ENCODE measurements at regions not wholly inside any gene's neighbourhood (a gene's known extent, or its start where the extent isn't known, plus 50 kb on each side); places are given as distances from the start of the nearest gene placed in this dataset.
"Not testable (repeated sequence)": the region's sequence is repeated elsewhere in the genome, so short reads cannot be mapped to it uniquely, and the experiment has no call there.

DNA sequence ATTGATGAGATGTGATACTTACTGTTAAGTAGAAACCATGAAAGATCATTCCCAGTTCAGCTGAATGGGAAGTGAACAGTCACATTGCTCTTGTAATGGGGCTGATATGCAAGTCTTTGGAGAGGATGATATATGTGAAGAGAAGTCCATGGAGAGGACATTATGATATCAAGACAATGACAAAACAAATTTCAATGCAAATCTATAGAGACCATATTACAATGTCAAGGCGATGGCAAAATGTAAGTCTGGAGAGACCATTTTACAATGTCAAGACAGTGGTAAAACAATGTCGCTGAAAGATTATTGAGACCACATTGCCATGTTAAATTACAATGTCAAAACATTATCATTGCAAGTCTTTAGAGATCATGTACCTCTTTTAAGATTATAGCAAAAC lies 277.1 kb upstream of the MEIS2 start:
- peaks cover 0 to 2% of the 10 kb centered on the region in 2 donors for H3K9me3 ChIP-seq (ENCODE audit: control insufficient read depth in 2 of 2, low read length in 2 of 2)
- H3K4me1 ChIP-seq (ENCODE audit: control insufficient read depth in 2 of 2, insufficient read depth in 2 of 2, low read length in 2 of 2): no peaks in the 10 kb centered on the region
- no peak overlapping the region for H3K9ac ChIP-seq (ENCODE audit: low read depth in 1 of 2, low read length in 2 of 2)

DNA sequence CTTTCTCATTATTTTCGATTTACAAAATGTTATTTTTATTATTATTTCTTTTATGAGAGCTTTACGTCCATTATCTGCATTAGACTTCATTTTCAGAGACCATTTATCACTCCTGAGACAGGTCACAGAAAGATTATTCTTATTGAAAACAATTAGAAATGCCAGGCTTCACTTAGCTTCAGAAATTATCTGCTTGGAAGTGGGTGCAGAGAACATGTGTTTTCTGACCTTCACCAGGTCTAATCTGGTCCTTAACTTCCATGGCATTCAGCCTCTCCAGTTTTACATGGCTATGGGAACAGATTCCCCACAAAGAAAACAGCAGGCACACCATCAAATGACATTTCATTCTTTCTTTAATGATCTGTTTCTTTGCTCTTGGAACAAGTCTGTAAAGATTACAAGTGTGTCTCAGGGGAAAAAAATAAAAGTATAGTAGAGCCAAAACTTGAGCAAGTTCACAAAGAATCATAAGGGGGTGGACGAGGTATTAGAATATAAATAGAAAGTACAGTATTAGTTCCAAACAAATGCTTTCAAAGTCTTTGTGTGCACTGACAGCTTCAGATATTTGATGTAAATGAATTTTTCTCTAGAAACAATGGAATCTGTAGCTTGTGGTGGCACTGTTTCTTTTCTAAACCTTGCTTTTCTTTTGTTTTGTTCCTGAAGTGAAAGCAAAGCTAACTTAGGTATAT lies 294.2 kb upstream of the MEIS2 start:
- peaks cover 0 to 2% of the 10 kb centered on the region in 2 donors for H3K9me3 ChIP-seq (ENCODE audit: control insufficient read depth in 2 of 2, low read length in 2 of 2)
- no peaks in the 10 kb centered on the region for H3K36me3 ChIP-seq (ENCODE audit: control insufficient read depth in 2 of 2, insufficient read depth in 2 of 2, low read length in 2 of 2)
- no peaks in the 10 kb centered on the region for H3K4me1 ChIP-seq (ENCODE audit: control insufficient read depth in 2 of 2, insufficient read depth in 2 of 2, low read length in 2 of 2)
- H3K9ac ChIP-seq (ENCODE audit: low read depth in 1 of 2, low read length in 2 of 2): no peak overlapping the region
- no peak overlapping the region for H3K4me3 ChIP-seq (ENCODE audit: low read length in 2 of 2)
- no peak overlapping the region for H3K27ac ChIP-seq (ENCODE audit: low read depth in 2 of 2, low read length in 2 of 2)
- H3K27me3 ChIP-seq (ENCODE audit: control insufficient read depth in 2 of 2, insufficient read depth in 2 of 2, low read length in 2 of 2): no peaks in the 10 kb centered on the region

More for the DNA sequence above, 277.1 kb upstream of the MEIS2 start:
- Histone ChIP-seq H3K27ac (ENCODE audit: low read depth in 2 of 2, low read length in 2 of 2) (no peak overlapping the region), H3K4me3 (ENCODE audit: low read length in 2 of 2) (no peak overlapping the region), H3K36me3 (ENCODE audit: control insufficient read depth in 2 of 2, insufficient read depth in 2 of 2, low read length in 2 of 2) (no peaks in the 10 kb centered on the region), H3K27me3 (ENCODE audit: control insufficient read depth in 2 of 2, insufficient read depth in 2 of 2, low read length in 2 of 2) (no peaks in the 10 kb centered on the region)

GRCh38 chr15:37395100-37395468 lies 294.7 kb upstream of the MEIS2 start:
- no peak overlapping the region for H3K4me3 ChIP-seq (ENCODE audit: low read length in 2 of 2)
- no peak overlapping the region for H3K9ac ChIP-seq (ENCODE audit: low read depth in 1 of 2, low read length in 2 of 2)
- no peaks in the 10 kb centered on the region for H3K4me1 ChIP-seq (ENCODE audit: control insufficient read depth in 2 of 2, insufficient read depth in 2 of 2, low read length in 2 of 2)
- no peaks in the 10 kb centered on the region for H3K36me3 ChIP-seq (ENCODE audit: control insufficient read depth in 2 of 2, insufficient read depth in 2 of 2, low read length in 2 of 2)
- peaks cover 0 to 2% of the 10 kb centered on the region in 2 donors for H3K9me3 ChIP-seq (ENCODE audit: control insufficient read depth in 2 of 2, low read length in 2 of 2)
- no peaks in the 10 kb centered on the region for H3K27me3 ChIP-seq (ENCODE audit: control insufficient read depth in 2 of 2, insufficient read depth in 2 of 2, low read length in 2 of 2)
- no peak overlapping the region for H3K27ac ChIP-seq (ENCODE audit: low read depth in 2 of 2, low read length in 2 of 2)

DNA sequence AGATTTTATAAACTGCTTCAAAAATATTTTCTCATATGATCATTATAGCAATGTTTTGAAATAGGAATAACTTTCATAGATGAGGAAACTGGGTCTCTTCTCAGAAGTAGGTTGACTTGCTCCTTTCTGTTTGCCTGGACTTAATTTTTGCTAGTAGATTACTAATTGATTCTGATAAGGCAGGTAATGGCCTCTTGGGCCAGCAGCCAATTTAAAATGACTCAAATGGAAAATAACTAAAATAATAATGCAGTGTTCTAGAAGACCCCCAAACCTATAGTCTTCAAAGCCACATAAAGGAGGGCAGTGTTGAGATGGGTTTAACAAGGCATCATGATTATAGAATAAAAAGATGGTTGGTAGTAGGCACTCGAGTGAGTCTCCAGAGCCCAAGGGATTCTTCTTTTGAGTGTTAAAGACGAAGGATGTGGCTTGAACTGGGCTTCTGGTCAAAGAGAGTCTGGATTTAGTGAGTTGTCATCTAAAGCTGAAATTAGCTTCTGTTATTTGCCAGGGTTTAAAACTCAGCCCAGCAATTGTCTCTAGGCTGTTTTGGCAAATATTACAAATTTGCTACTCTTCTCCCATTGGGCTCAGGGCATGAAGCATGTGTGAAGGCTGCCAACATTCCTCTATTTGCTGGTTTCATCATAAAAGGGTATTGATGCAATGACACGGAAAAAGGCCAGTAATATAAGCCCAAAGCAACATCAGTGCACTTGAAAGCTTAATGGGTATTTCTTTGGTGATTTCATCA lies 297.1 kb upstream of the MEIS2 start:
- no peaks in the 10 kb centered on the region for H3K4me1 ChIP-seq (ENCODE audit: control insufficient read depth in 2 of 2, insufficient read depth in 2 of 2, low read length in 2 of 2)
- H3K27me3 ChIP-seq (ENCODE audit: control insufficient read depth in 2 of 2, insufficient read depth in 2 of 2, low read length in 2 of 2): no peaks in the 10 kb centered on the region
- H3K9ac ChIP-seq (ENCODE audit: low read depth in 1 of 2, low read length in 2 of 2): no peak overlapping the region
- no peak overlapping the region for H3K27ac ChIP-seq (ENCODE audit: low read depth in 2 of 2, low read length in 2 of 2)
- H3K9me3 ChIP-seq (ENCODE audit: control insufficient read depth in 2 of 2, low read length in 2 of 2): peaks cover 0 to 2% of the 10 kb centered on the region in 2 donors
- no peaks in the 10 kb centered on the region for H3K36me3 ChIP-seq (ENCODE audit: control insufficient read depth in 2 of 2, insufficient read depth in 2 of 2, low read length in 2 of 2)
- H3K4me3 ChIP-seq (ENCODE audit: low read length in 2 of 2): no peak overlapping the region

- Histone ChIP-seq H3K4me3 (ENCODE audit: low read length in 2 of 2) (no peak overlapping the region), H3K9ac (ENCODE audit: low read depth in 1 of 2, low read length in 2 of 2) (no peak overlapping the region), H3K27ac (ENCODE audit: low read depth in 2 of 2, low read length in 2 of 2) (no peak overlapping the region), H3K9me3 (ENCODE audit: control insufficient read depth in 2 of 2, low read length in 2 of 2) (no peaks in the 10 kb centered on the region), H3K4me1 (ENCODE audit: control insufficient read depth in 2 of 2, insufficient read depth in 2 of 2, low read length in 2 of 2) (no peaks in the 10 kb centered on the region), H3K27me3 (ENCODE audit: control insufficient read depth in 2 of 2, insufficient read depth in 2 of 2, low read length in 2 of 2) (no peaks in the 10 kb centered on the region), H3K36me3 (ENCODE audit: control insufficient read depth in 2 of 2, insufficient read depth in 2 of 2, low read length in 2 of 2) (no peaks in the 10 kb centered on the region)
Observed at GRCh38 chr15:37416103-37416502, 315.8 kb upstream of the MEIS2 start.

DNA sequence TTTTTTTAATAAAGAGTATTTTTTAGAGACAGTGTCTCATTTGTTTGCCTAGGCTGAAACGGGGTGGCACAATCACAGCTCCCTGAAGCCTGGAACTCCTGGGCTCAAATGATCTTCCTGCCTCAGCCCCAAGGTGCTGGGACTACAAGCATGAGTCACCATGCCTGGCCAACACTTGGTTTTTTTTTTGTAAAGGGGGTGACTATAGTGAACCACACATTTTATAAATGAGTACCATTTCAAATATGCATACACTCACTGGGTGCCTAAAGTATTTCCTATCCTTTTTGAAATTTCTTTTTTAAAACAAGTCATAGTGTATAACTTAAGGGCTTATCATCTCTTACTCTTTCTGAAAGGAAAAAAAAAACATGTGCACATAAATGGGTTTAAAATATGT lies 325.2 kb upstream of the MEIS2 start:
- no peak overlapping the region for H3K4me3 ChIP-seq (ENCODE audit: low read length in 2 of 2)
- H3K9me3 ChIP-seq (ENCODE audit: control insufficient read depth in 2 of 2, low read length in 2 of 2): no peaks in the 10 kb centered on the region
- H3K4me1 ChIP-seq (ENCODE audit: control insufficient read depth in 2 of 2, insufficient read depth in 2 of 2, low read length in 2 of 2): no peaks in the 10 kb centered on the region
- H3K36me3 ChIP-seq (ENCODE audit: control insufficient read depth in 2 of 2, insufficient read depth in 2 of 2, low read length in 2 of 2): no peaks in the 10 kb centered on the region
- H3K9ac ChIP-seq (ENCODE audit: low read depth in 1 of 2, low read length in 2 of 2): no peak overlapping the region
- H3K27me3 ChIP-seq (ENCODE audit: control insufficient read depth in 2 of 2, insufficient read depth in 2 of 2, low read length in 2 of 2): no peaks in the 10 kb centered on the region
- H3K27ac ChIP-seq (ENCODE audit: low read depth in 2 of 2, low read length in 2 of 2): no peak overlapping the region

DNA sequence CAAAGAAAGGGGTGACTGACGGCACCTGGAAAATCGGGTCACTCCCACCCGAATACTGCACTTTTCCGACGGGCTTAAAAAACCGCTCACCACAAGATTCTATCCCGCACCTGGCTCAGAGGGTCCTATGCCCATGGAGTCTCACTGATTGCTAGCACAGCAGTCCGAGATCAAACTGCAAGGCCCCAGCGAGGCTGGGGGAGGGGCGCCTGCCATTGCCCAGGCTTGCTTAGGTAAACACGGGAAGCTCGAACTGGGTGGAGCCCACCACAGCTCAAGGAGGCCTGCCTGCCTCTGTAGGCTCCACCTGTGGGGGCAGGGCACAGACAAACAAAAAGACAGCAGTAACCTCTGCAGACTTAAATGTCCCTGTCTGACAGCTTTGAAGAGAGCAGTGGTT lies 327.0 kb upstream of the MEIS2 start:
- H3K9ac ChIP-seq (ENCODE audit: low read depth in 1 of 2, low read length in 2 of 2); H3K4me1 ChIP-seq (ENCODE audit: control insufficient read depth in 2 of 2, insufficient read depth in 2 of 2, low read length in 2 of 2); H3K27ac ChIP-seq (ENCODE audit: low read depth in 2 of 2, low read length in 2 of 2); H3K27me3 ChIP-seq (ENCODE audit: control insufficient read depth in 2 of 2, insufficient read depth in 2 of 2, low read length in 2 of 2); H3K36me3 ChIP-seq (ENCODE audit: control insufficient read depth in 2 of 2, insufficient read depth in 2 of 2, low read length in 2 of 2); H3K4me3 ChIP-seq (ENCODE audit: low read length in 2 of 2); H3K9me3 ChIP-seq (ENCODE audit: control insufficient read depth in 2 of 2, low read length in 2 of 2): not testable (repeated sequence)

DNA sequence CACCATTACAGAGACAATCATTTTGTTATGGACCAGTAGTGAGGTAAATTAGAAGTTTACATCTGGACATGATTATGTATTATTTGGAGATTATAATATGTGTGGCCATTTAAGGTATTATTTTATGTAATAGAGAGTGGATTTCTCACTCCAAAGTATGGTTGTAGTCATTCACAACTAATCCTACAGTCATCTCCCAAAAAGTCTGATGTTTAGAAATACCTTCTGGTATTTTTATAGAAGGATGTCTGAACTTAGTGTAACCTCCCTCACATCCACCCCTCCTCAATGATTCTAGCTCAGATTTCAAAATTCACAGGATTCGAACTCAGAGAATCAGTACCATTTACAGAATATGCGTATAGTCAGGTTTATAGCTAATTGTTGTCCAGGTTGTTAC lies 346.6 kb upstream of the MEIS2 start:
- Histone ChIP-seq H3K9ac (ENCODE audit: low read depth in 1 of 2, low read length in 2 of 2) (no peak overlapping the region), H3K27ac (ENCODE audit: low read depth in 2 of 2, low read length in 2 of 2) (no peak overlapping the region), H3K9me3 (ENCODE audit: control insufficient read depth in 2 of 2, low read length in 2 of 2) (peaks cover 0 to 2% of the 10 kb centered on the region in 2 donors), H3K4me1 (ENCODE audit: control insufficient read depth in 2 of 2, insufficient read depth in 2 of 2, low read length in 2 of 2) (no peaks in the 10 kb centered on the region), H3K36me3 (ENCODE audit: control insufficient read depth in 2 of 2, insufficient read depth in 2 of 2, low read length in 2 of 2) (no peaks in the 10 kb centered on the region), H3K27me3 (ENCODE audit: control insufficient read depth in 2 of 2, insufficient read depth in 2 of 2, low read length in 2 of 2) (no peaks in the 10 kb centered on the region), H3K4me3 (ENCODE audit: low read length in 2 of 2) (no peak overlapping the region)

- Histone ChIP-seq H3K9ac (ENCODE audit: low read depth in 1 of 2, low read length in 2 of 2) (no peak overlapping the region), H3K4me1 (ENCODE audit: control insufficient read depth in 2 of 2, insufficient read depth in 2 of 2, low read length in 2 of 2) (no peaks in the 10 kb centered on the region), H3K27me3 (ENCODE audit: control insufficient read depth in 2 of 2, insufficient read depth in 2 of 2, low read length in 2 of 2) (no peaks in the 10 kb centered on the region), H3K9me3 (ENCODE audit: control insufficient read depth in 2 of 2, low read length in 2 of 2) (no peaks in the 10 kb centered on the region), H3K36me3 (ENCODE audit: control insufficient read depth in 2 of 2, insufficient read depth in 2 of 2, low read length in 2 of 2) (no peaks in the 10 kb centered on the region), H3K4me3 (ENCODE audit: low read length in 2 of 2) (no peak overlapping the region), H3K27ac (ENCODE audit: low read depth in 2 of 2, low read length in 2 of 2) (no peak overlapping the region)
Observed at GRCh38 chr15:37452498-37452897, 352.1 kb upstream of the MEIS2 start.

GRCh38 chr15:37480482-37480881 lies 380.1 kb upstream of the MEIS2 start:
- no peak overlapping the region for H3K27ac ChIP-seq (ENCODE audit: low read depth in 2 of 2, low read length in 2 of 2)
- no peaks in the 10 kb centered on the region for H3K27me3 ChIP-seq (ENCODE audit: control insufficient read depth in 2 of 2, insufficient read depth in 2 of 2, low read length in 2 of 2)
- H3K4me3 ChIP-seq (ENCODE audit: low read length in 2 of 2): no peak overlapping the region
- H3K4me1 ChIP-seq (ENCODE audit: control insufficient read depth in 2 of 2, insufficient read depth in 2 of 2, low read length in 2 of 2): no peaks in the 10 kb centered on the region
- no peaks in the 10 kb centered on the region for H3K36me3 ChIP-seq (ENCODE audit: control insufficient read depth in 2 of 2, insufficient read depth in 2 of 2, low read length in 2 of 2)
- no peaks in the 10 kb centered on the region for H3K9me3 ChIP-seq (ENCODE audit: control insufficient read depth in 2 of 2, low read length in 2 of 2)
- H3K9ac ChIP-seq (ENCODE audit: low read depth in 1 of 2, low read length in 2 of 2): no peak overlapping the region

All from mucosa of rectum (tissue), 2 donors.